Peyer's patch (tissue), 4 donors: ENCODE measurements at regions not wholly inside any gene's neighbourhood (a gene's known extent, or its start where the extent isn't known, plus 50 kb on each side); places are given as distances from the start of the nearest gene placed in this dataset.

ENCODE experiments used
- CTCF ChIP-seq, 6 experiments: fragments of 450-650 bp in 4 of 6; fragments of 200-600 bp in 2 of 6; sonication (generic) in 1 of 6; IDR thresholded peaks; one replicate each; pipeline ENCODE4 v1.5.1; 2017 to 2019; ENCODE audit warnings: antibody characterized with exemption in 6 of 6, mild to moderate bottlenecking in 3 of 6, moderate library complexity in 1 of 6
- POLR2A ChIP-seq, 2 donors: fragments of 450-650 bp; IDR thresholded peaks; one replicate each; pipeline ENCODE4 v1.5.1; 2017; ENCODE audit warnings: antibody characterized with exemption in 2 of 2, mild to moderate bottlenecking in 2 of 2, moderate library complexity in 2 of 2

GRCh38 chr21:19120591-19120990 lies 717.0 kb upstream of the TMPRSS15 start:
- TF ChIP-seq CTCF (IDR thresholded peaks at IDR 0.05), result no peak
- no peak for TF ChIP-seq POLR2A (IDR thresholded peaks at IDR 0.05)
